Loucy (cell line): ENCODE measurements at regions not wholly inside any gene's neighbourhood (a gene's known extent, or its start where the extent isn't known, plus 50 kb on each side); places are given as distances from the start of the nearest gene placed in this dataset.

Experiments used
- H2AFZ ChIP-seq: fragments of 200-600 bp; sonication (generic); 2 replicates; pipeline ENCODE4 v1.6.0; 2016; ENCODE audit warnings: antibody characterized with exemption, mild to moderate bottlenecking, low read length, moderate library complexity
- H3F3A ChIP-seq: fragments of 200-600 bp; 2 replicates; pipeline ENCODE4 v1.6.0; 2016; ENCODE audit warnings: antibody characterized with exemption, low read depth, mild to moderate bottlenecking
- H3K27me3 ChIP-seq: fragments of 200-600 bp; sonication (generic); 2 replicates; pipeline ENCODE4 v1.6.1; 2014; ENCODE audit warnings: low read length, mild to moderate bottlenecking; ENCODE audit not compliant: insufficient read depth, poor library complexity, severe bottlenecking
- H3K36me3 ChIP-seq: fragments of 200-600 bp; sonication (generic); 2 replicates; pipeline ENCODE4 v1.6.1; 2016; ENCODE audit warnings: low read length; ENCODE audit not compliant: insufficient read depth
- H3K4me1 ChIP-seq: fragments of 200-600 bp; sonication (generic); 2 replicates; pipeline ENCODE4 v1.5.1; 2014; ENCODE audit warnings: low read length, mild to moderate bottlenecking; ENCODE audit not compliant: insufficient read depth, poor library complexity, severe bottlenecking
- H3K4me2 ChIP-seq: fragments of 200-600 bp; sonication (generic); 2 replicates; pipeline ENCODE4 v1.6.0; 2014; ENCODE audit warnings: antibody characterized with exemption, low read length, low read depth, mild to moderate bottlenecking; ENCODE audit not compliant: poor library complexity, severe bottlenecking
- H3K4me3 ChIP-seq: fragments of 200-600 bp; sonication (generic); 2 replicates; pipeline ENCODE4 v1.5.1; 2014; ENCODE audit warnings: low read length, mild to moderate bottlenecking, mixed read lengths; ENCODE audit not compliant: poor library complexity, severe bottlenecking
- H3K79me2 ChIP-seq: fragments of 200-600 bp; sonication (generic); 2 replicates; pipeline ENCODE4 v1.6.1; 2014; ENCODE audit warnings: low read length; ENCODE audit not compliant: insufficient read depth
- H3K9ac ChIP-seq: fragments of 200-600 bp; sonication (generic); 2 replicates; pipeline ENCODE4 v1.6.0; 2014; ENCODE audit warnings: mild to moderate bottlenecking, low read depth, low read length, moderate library complexity; ENCODE audit not compliant: poor library complexity, severe bottlenecking
- H3K9me2 ChIP-seq: fragments of 200-600 bp; sonication (generic); replicated peaks from 2 replicates; pipeline ENCODE4 v1.6.1; 2016; ENCODE audit warnings: low read depth, low read length, mixed read lengths
- H3K9me3 ChIP-seq: fragments of 200-600 bp; sonication (generic); 2 replicates; pipeline ENCODE4 v1.6.1; 2014; ENCODE audit warnings: mild to moderate bottlenecking, antibody characterized with exemption, low read length, low read depth; ENCODE audit not compliant: insufficient read depth
- H4K20me1 ChIP-seq: fragments of 200-600 bp; sonication (generic); 2 replicates; pipeline ENCODE4 v1.6.0; 2014; ENCODE audit warnings: antibody characterized with exemption, low read length, mild to moderate bottlenecking; ENCODE audit not compliant: insufficient read depth, poor library complexity, severe bottlenecking
- CTCF ChIP-seq: fragments of 200-600 bp; sonication (generic); conservative IDR thresholded peaks from 2 replicates; pipeline ENCODE4 v1.5.1; 2014; ENCODE audit warnings: mild to moderate bottlenecking, antibody characterized with exemption, low read length
- EZH2phosphoT487 ChIP-seq: fragments of 200-600 bp; IDR thresholded peaks from 2 replicates; pipeline ENCODE4 v1.6.1; 2018; ENCODE audit warnings: antibody characterized with exemption, mild to moderate bottlenecking, moderate library complexity, borderline replicate concordance

GRCh38 chr9:119501374-119501773, 132.1 kb upstream of the BRINP1 start:
- Histone ChIP-seq H3K36me3 (no peaks in the 10 kb centered on the region), H3K4me1 (no peaks in the 10 kb centered on the region), H3K9me2 (no peaks in the 10 kb centered on the region), H3K4me2 (no peak overlapping the region), H3K9me3 (no peaks in the 10 kb centered on the region), H4K20me1 (no peaks in the 10 kb centered on the region), H2AFZ (no peak overlapping the region), H3F3A (no peaks in the 10 kb centered on the region), H3K27me3 (no peaks in the 10 kb centered on the region), H3K9ac (no peak overlapping the region), H3K4me3 (no peak overlapping the region), H3K79me2 (no peaks in the 10 kb centered on the region)
- TF ChIP-seq CTCF (no peak), EZH2phosphoT487 (no peak)

GRCh38 chr9:119500072-119500771, 131.0 kb upstream of the BRINP1 start:
- no peak overlapping the region for H3K4me3 ChIP-seq
- H3K9ac ChIP-seq, result no peak overlapping the region
- no peak overlapping the region for H3K4me2 ChIP-seq
- no peaks in the 10 kb centered on the region for H3K9me2 ChIP-seq
- no peaks in the 10 kb centered on the region for H3K27me3 ChIP-seq
- TF ChIP-seq EZH2phosphoT487 (no peak), CTCF (no peak)
- H4K20me1 ChIP-seq, result no peaks in the 10 kb centered on the region
- no peaks in the 10 kb centered on the region for H3K9me3 ChIP-seq
- H3K36me3 ChIP-seq, result no peaks in the 10 kb centered on the region
- no peaks in the 10 kb centered on the region for H3K79me2 ChIP-seq
- H2AFZ ChIP-seq, result no peak overlapping the region
- no peaks in the 10 kb centered on the region for H3K4me1 ChIP-seq
- no peaks in the 10 kb centered on the region for H3F3A ChIP-seq

- Histone ChIP-seq H3K4me2 (no peak overlapping the region), H3K4me1 (no peaks in the 10 kb centered on the region), H3K9me2 (no peaks in the 10 kb centered on the region), H3K27me3 (no peaks in the 10 kb centered on the region), H3K4me3 (no peak overlapping the region), H2AFZ (no peak overlapping the region), H3F3A (no peaks in the 10 kb centered on the region), H3K9me3 (no peaks in the 10 kb centered on the region), H3K9ac (no peak overlapping the region), H4K20me1 (no peaks in the 10 kb centered on the region), H3K79me2 (no peaks in the 10 kb centered on the region), H3K36me3 (no peaks in the 10 kb centered on the region)
- TF ChIP-seq CTCF (no peak), EZH2phosphoT487 (no peak)
Observed at GRCh38 chr9:119487118-119487827, 118.0 kb upstream of the BRINP1 start.
